Anterior cingulate cortex (tissue), 58 donors: ENCODE measurements at regions not wholly inside any gene's neighbourhood (a gene's known extent, or its start where the extent isn't known, plus 50 kb on each side); places are given as distances from the start of the nearest gene placed in this dataset.
"Not testable (repeated sequence)": the region's sequence is repeated elsewhere in the genome, so short reads cannot be mapped to it uniquely, and the experiment has no call there.

ENCODE experiments used
- DNase-seq, 58 donors: peaks; one replicate each; lab custom pipeline; 2025; lab: John Stamatoyannopoulos, UW

GRCh38 chr3:162678941-162679340 lies 1182.3 kb downstream of the OTOL1 start:
- DNase-seq, result peak in 1 of 58 donors; percentile 12

DNA sequence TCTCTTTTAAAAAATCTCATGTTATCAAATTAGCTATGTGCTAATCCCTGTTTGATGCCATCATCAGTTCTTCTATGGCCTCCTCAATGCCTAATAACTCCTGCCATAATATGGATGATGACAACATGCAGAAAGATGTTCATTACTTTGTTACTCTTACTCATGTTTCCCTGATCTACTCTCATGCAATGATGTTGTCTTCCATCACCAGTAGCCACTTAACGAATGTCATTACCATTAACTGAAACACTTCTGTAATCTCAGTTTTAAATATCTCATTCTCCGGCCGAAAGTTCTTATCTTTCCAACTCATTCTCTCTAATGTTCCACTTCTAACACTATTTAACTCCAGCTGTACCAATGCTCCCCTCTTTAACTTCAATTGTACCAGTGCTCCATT lies 1187.7 kb downstream of the OTOL1 start:
- no peak for DNase-seq

- DNase-seq, result no peak
Measured at GRCh38 chr3:162699291-162699690, 1202.7 kb downstream of the OTOL1 start.

DNA sequence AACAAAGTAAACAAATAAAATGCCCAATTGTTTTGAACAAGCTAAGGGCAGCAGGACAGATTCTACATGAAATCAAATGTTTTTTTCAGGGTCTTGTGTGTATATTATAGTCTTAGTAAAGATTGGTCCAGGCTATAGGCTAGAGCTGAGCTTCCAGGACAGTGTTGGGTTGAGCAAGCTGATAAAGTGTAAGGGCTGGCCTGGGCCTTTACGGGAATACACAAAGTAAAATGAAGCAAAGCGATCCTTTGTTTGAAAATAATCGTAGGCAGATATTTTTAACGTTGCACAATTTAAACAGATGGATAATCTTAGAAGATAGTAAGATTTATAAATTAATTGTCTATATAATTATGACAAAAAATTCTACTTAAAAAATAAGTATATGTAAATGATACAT lies 1204.6 kb downstream of the OTOL1 start:
- DNase-seq, result no peak

GRCh38 chr3:162702768-162703385 lies 1206.3 kb downstream of the OTOL1 start:
- no peak for DNase-seq

DNA sequence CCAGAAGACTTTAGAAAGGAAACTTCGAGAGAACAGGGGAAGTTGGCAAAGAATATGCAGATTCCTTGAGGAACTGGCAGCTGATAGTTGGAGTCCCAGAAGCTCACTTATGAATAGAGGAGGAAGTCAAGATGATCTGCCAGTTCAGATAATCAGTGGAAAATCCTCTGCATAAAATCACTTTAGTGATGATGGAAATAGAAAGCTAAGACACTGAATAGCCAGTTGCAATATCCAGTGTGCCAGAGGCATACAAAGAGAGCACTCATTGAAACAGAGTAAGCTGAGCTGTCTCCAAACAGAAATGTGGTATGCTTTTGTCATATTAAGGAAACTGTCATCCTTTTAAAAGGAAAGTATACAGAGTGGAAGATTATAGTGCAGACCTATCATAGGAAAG lies 1207.6 kb downstream of the OTOL1 start:
- peak in 1 of 58 donors; percentile 7 for DNase-seq

GRCh38 chr3:162704799-162705385 lies 1208.3 kb downstream of the OTOL1 start:
- no peak for DNase-seq

DNA sequence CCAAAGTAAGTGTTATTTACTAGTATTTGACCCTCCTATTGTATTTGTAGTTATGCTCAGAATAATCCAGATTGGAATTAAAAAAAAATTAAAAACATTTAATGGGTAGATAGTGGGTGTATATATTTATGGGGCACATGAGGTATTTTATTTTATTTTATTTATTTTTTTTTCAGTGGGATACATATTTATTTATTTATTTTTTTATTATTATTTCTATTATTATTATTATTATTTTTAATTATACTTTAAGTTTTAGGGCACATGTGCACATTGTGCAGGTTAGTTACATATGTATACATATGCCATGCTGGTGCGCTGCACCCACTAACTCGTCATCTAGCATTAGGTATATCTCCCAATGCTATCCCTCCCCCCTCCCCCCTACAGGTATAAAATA lies 1211.8 kb downstream of the OTOL1 start:
- DNase-seq, result not testable (repeated sequence)

DNA sequence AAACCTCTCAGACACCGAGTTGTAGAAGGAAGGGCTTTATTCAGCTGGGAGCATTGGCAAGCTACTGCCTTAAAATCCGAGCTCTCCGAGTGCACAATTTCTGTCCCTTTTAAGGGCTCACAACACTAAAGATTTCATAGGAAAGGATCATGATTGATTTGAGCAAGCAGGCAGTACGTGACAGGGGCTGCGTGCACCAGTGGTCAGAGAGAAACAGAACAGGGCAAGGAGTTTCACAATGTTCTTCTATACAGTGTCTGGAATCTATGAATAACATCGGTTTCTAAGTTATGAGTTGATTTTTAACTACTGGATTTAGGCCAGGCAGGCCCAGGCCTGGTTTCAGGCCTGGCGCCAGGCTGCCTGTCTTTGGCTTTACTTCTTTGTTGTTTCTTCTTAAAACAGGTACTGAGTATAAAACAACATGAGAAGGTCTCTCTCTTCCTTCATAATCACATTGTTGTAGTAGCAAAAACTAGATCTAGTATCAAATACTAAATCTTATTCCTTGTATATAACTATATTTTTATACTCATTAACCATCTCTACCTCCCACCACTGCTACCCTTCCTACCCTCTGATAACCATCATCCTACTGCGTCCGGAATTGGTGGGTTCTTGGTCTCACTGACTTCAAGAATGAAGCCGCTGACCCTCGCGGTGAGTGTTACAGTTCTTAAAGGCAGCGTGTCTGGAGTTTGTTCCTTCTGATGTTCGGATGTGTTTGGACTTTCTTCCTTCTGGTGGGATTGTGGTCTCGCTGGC lies 1212.5 kb downstream of the OTOL1 start:
- DNase-seq, result not testable (repeated sequence)

GRCh38 chr3:162710332-162711112 lies 1213.9 kb downstream of the OTOL1 start:
- no peak for DNase-seq

DNA sequence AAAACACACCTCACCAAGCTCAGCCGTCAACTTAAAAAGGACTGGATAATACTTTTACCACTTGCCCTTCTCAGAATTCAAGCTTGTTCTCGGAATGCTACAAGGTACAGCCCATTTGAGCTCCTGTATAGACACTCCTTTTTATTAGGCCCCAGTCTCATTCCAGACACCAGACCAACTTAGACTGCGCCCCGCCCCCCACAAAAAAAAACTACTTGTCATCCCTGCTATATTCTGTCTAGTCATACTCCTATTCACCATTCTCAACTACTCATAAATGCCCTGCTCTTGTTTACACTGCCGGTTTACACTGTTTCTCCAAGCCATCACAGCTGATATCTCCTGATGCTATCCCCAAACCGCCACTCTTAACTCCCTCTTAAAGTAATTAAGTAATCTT lies 1220.5 kb downstream of the OTOL1 start:
- DNase-seq, result not testable (repeated sequence)

DNA sequence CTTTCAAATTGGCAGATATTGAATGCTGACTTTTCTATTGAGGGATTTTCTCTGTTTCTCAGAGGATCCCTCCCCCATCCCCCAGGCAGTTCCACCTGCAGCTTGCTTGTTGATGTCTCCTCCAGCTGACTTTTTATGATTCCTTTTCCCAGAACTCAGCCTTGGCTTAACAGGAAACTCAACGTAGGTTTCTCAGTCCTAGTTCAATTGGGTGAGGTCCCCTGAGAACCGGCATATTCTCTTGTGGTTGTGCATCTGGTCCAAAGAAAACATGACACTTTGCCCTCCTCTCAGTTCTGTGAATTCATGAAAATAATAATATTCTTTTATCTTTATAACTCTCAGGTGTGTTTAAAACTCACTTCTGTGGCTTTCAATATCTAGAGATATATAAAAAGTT lies 1222.1 kb downstream of the OTOL1 start:
- no peak for DNase-seq

DNA sequence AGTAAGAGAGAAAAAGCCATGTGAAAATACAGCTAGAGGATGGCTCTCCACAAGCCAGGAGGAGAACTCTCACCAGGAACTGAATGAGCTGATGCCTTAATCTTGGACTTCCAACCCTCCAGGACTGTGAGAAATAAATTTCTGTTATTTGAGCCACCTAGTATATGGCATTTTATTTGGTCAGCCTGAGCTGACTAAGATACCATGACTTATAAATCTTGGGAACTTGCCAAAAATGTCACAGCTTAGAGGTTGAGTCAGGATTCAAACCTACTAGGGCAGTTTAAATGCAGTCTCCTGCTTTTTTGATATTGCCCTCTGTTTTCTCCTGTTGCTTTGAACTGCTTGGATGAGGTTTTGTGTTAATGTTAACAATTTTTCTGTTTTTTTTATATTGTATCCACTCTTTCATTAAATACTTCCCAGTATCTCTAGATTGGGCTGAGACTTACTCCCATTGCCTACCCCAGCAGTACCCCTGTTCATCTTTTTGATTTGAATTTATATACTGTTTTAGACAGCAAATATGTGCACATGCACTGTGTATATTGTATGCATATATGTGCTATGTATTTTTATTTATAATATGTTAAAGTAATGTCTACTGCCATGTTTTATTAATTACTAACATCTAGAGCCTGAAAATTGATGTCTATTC lies 1223.2 kb downstream of the OTOL1 start:
- no peak for DNase-seq

DNA sequence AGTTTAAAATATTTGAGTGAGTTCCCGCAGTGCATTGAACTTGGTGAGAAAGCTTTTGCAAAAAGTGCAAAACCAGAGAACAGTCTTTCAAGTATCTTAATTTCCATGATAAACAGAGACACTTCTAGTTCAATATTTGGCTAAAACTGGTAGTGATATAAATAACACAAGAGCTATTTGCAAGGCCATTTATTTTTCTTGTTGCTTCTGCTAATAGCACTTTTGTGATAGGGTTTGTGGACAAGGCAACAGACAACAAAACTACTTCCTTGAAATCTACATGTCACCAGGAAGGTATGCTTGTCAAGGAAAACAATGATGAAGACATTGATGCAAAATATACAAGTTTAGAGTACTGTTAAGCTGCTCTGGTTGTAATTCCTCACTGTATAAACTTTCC lies 1225.1 kb downstream of the OTOL1 start:
- no peak for DNase-seq

DNA sequence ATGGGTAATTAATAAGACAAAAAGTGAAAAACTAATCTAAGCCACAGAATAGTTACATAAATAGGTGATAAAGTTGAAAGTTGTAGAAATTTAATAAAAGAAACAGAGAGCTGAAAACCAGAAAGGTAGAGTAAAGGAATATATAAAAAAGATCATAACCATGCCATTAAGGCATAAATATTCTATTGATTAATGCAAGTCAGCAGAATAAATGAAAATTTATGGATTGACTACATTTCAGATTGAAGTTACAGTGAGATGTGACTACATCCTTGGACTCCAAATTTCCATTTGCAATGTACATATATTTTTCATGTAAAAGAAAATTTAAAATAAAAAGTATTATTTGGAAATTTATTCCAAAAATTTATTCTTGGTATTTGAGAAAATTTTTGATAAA lies 1225.7 kb downstream of the OTOL1 start:
- DNase-seq, result no peak

DNA sequence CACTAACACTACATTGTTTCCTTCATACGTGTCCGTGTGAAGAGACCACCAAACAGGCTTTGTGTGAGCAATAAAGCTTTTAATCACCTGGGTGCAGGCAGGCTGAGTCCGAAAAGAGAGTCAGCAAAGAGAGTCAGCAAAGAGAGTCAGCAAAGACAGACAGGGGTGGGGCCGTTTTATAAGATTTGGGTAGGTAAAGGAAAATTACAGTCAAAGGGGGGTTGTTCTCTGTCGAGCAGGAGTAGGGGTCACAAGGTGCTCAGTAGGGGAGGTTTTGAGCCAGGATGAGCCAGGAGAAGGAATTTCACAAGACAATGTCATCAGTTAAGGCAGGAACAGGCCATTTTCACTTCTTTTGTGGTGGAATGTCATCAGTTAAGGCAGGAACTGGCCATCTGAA lies 1226.2 kb downstream of the OTOL1 start:
- DNase-seq, result not testable (repeated sequence)

- DNase-seq, result no peak
Measured at GRCh38 chr3:162729686-162730085, 1233.1 kb downstream of the OTOL1 start.

DNA sequence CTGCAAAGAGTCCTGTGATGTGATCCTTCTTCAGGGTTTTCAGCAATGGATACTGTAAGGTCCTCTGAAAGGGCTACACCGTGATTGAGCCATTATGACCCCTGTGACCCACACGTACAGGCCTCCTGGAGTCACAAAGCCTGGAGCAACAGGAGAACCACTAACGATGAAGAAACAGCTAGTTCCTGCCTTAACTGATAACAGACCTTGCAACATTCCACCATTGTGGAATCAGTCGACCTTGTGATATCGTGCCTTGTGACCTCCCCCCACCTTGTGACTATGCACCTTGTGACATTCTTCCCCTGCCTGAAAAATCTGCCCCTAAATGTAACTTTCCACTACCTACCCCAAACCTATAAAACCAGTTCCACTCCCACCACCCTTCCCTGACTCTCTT lies 1235.4 kb downstream of the OTOL1 start:
- DNase-seq, result not testable (repeated sequence)

DNA sequence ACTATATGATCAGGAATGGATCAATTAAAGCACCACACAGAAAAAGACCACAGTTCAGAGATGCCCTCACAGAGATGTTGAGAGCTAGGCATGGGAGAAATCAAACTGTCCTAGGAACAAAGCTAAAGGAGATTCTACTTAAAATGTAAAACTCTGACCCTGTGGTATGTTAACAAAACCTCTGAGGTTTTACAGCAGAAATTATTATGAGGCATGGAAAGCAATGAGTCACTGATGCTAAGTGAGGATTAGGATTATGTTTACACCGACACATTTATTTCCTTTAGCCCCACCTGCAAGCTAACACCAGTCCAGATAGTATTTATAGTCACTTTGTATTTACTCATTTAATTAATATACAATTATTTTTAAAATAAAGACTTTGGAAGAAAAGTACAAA lies 1242.2 kb downstream of the OTOL1 start:
- DNase-seq, result no peak

DNA sequence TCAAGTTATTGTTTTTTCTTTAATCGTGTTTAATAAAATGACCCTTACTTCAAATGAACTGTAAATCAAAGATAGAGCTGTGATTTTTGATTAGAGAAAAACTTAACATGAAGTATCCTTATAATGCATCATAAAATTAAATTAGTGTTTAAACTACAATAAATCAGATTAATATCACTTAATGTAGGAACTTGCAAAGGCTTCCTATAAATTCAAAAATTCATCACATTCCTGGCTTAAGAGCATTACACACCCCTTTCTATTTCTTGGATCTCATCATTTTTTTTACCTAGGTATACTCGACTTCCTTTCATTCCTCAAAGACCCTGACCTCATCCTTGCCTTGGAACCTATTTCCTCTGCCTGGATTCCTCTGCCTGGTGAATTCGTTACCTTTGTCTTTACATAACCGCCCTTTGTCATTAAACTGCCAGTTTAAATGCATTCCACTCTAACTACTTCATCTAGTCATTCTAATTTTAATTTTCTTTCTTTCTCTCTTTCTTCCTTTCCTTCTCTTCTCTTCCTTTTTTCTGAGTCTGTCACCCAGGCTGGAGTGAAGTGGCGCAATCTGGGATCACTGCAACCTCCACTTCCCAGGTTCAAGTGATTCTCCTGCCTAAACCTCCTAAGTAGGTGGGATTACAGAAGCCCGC lies 1244.5 kb downstream of the OTOL1 start:
- no peak for DNase-seq
